ENCODE measurements at regions not wholly inside any gene's neighbourhood (a gene's known extent, or its start where the extent isn't known, plus 50 kb on each side); places are given as distances from the start of the nearest gene placed in this dataset.
"Not testable (repeated sequence)": the region's sequence is repeated elsewhere in the genome, so short reads cannot be mapped to it uniquely, and the experiment has no call there.

GRCh38 chr7:67361150-67361549, 364.5 kb downstream of the TYW1 start:
- POLR2A ChIA-PET (ENCODE audit: low non-redundant PET), result no interaction called here
- no TSS peak for BruUV-seq (replicated peaks)
- Histone ChIP-seq H3K36me3 (ENCODE audit: insufficient read depth, low read length, poor library complexity, severe bottlenecking) (no peaks in the 10 kb centered on the region), H3K27me3 (replicated peaks; ENCODE audit: insufficient read depth, low read depth, low read length, poor library complexity) (no peaks in the 10 kb centered on the region), H3K27ac (ENCODE audit: low read depth, low read length, poor library complexity, severe bottlenecking) (no peak overlapping the region), H3K9me3 (ENCODE audit: low read depth, low read length, poor library complexity, severe bottlenecking) (no peaks in the 10 kb centered on the region), H3K4me3 (ENCODE audit: low read depth, low read length, poor library complexity, severe bottlenecking) (no peak overlapping the region), H3K4me1 (ENCODE audit: insufficient read depth, low read length, poor library complexity, severe bottlenecking) (no peaks in the 10 kb centered on the region)
- DNase-seq (ENCODE audit: low spot score), result no peak
- intact Hi-C loops (cut with micrococcal nuclease; ENCODE audit: unreplicated experiment), result no loop called here
- TF ChIP-seq CTCF (conservative IDR thresholded peaks at IDR 0.05; ENCODE audit: low read depth, low read length) (no peak), EZH2 (IDR thresholded peaks at IDR 0.05; ENCODE audit: borderline replicate concordance, low read depth, low read length, poor library complexity, severe bottlenecking) (no peak)
- CTCF ChIA-PET, result interaction anchor here (0.6 kb wide), 1 partner anchor 14 kb away, joined by 3 read pairs; no protein-coding TSS in a partner anchor

- DNase-seq (ENCODE audit: low spot score), result no peak
- H3K4me3 ChIP-seq (ENCODE audit: low read depth, low read length, poor library complexity, severe bottlenecking), result no peak overlapping the region
- no peaks in the 10 kb centered on the region for H3K9me3 ChIP-seq (ENCODE audit: low read depth, low read length, poor library complexity, severe bottlenecking)
- no peaks in the 10 kb centered on the region for H3K27me3 ChIP-seq (replicated peaks; ENCODE audit: insufficient read depth, low read depth, low read length, poor library complexity)
- no TSS peak for BruUV-seq (replicated peaks)
- H3K4me1 ChIP-seq (ENCODE audit: insufficient read depth, low read length, poor library complexity, severe bottlenecking), result no peaks in the 10 kb centered on the region
- no peak overlapping the region for H3K27ac ChIP-seq (ENCODE audit: low read depth, low read length, poor library complexity, severe bottlenecking)
- TF ChIP-seq CTCF (conservative IDR thresholded peaks at IDR 0.05; ENCODE audit: low read depth, low read length), result no peak
- no peak for TF ChIP-seq EZH2 (IDR thresholded peaks at IDR 0.05; ENCODE audit: borderline replicate concordance, low read depth, low read length, poor library complexity, severe bottlenecking)
- intact Hi-C loops (cut with micrococcal nuclease; ENCODE audit: unreplicated experiment), result no loop called here
- CTCF ChIA-PET, result no interaction called here
- H3K36me3 ChIP-seq (ENCODE audit: insufficient read depth, low read length, poor library complexity, severe bottlenecking), result no peaks in the 10 kb centered on the region
- POLR2A ChIA-PET (ENCODE audit: low non-redundant PET), result no interaction called here
These were observed 367.9 kb downstream of the TYW1 start for GRCh38 chr7:67364441-67365017.

GRCh38 chr7:67371429-67372305, 375.0 kb downstream of the TYW1 start:
- H3K4me1 ChIP-seq (ENCODE audit: insufficient read depth, low read length, poor library complexity, severe bottlenecking), result no peaks in the 10 kb centered on the region
- H3K27ac ChIP-seq (ENCODE audit: low read depth, low read length, poor library complexity, severe bottlenecking), result no peak overlapping the region
- TF ChIP-seq EZH2 (IDR thresholded peaks at IDR 0.05; ENCODE audit: borderline replicate concordance, low read depth, low read length, poor library complexity, severe bottlenecking) (no peak), CTCF (conservative IDR thresholded peaks at IDR 0.05; ENCODE audit: low read depth, low read length) (peak; percentile 87)
- ChIA-PET POLR2A (ENCODE audit: low non-redundant PET) (interaction anchor here (0.6 kb wide), 2 partner anchors 10 to 100 kb away, joined by 5 to 9 read pairs; no protein-coding TSS in a partner anchor), CTCF (interaction anchor here (0.6 to 1.5 kb wide), 5 partner anchors 69 to 265 kb away, joined by 3 to 14 read pairs (median 4); no protein-coding TSS in a partner anchor)
- intact Hi-C loops (cut with micrococcal nuclease; ENCODE audit: unreplicated experiment), result loop anchor here (10.0 kb wide), 3 partner anchors 113 to 413 kb away; no protein-coding TSS in a partner anchor
- no peaks in the 10 kb centered on the region for H3K9me3 ChIP-seq (ENCODE audit: low read depth, low read length, poor library complexity, severe bottlenecking)
- DNase-seq (ENCODE audit: low spot score), result peak; percentile 85
- peaks cover 2% of the 10 kb centered on the region for H3K27me3 ChIP-seq (replicated peaks; ENCODE audit: insufficient read depth, low read depth, low read length, poor library complexity)
- BruUV-seq (replicated peaks), result no TSS peak
- no peak overlapping the region for H3K4me3 ChIP-seq (ENCODE audit: low read depth, low read length, poor library complexity, severe bottlenecking)
- no peaks in the 10 kb centered on the region for H3K36me3 ChIP-seq (ENCODE audit: insufficient read depth, low read length, poor library complexity, severe bottlenecking)

- H3K36me3 ChIP-seq (ENCODE audit: insufficient read depth, low read length, poor library complexity, severe bottlenecking); POLR2A ChIA-PET (ENCODE audit: low non-redundant PET); BruUV-seq (replicated peaks); H3K4me1 ChIP-seq (ENCODE audit: insufficient read depth, low read length, poor library complexity, severe bottlenecking); H3K4me3 ChIP-seq (ENCODE audit: low read depth, low read length, poor library complexity, severe bottlenecking); DNase-seq (ENCODE audit: low spot score); H3K27ac ChIP-seq (ENCODE audit: low read depth, low read length, poor library complexity, severe bottlenecking); H3K9me3 ChIP-seq (ENCODE audit: low read depth, low read length, poor library complexity, severe bottlenecking); H3K27me3 ChIP-seq (replicated peaks; ENCODE audit: insufficient read depth, low read depth, low read length, poor library complexity): not testable (repeated sequence)
- intact Hi-C loops (cut with micrococcal nuclease; ENCODE audit: unreplicated experiment), result loop anchor here (10.0 kb wide), 3 partner anchors 111 to 411 kb away; no protein-coding TSS in a partner anchor
- CTCF ChIA-PET, result interaction anchor here (0.7 kb wide), 1 partner anchor 1341 kb away, joined by 4 read pairs; no protein-coding TSS in a partner anchor
These were observed 376.8 kb downstream of the TYW1 start for GRCh38 chr7:67373389-67373788.

Data from A673 (cell line).